ENCODE measurements at regions not wholly inside any gene's neighbourhood (a gene's known extent, or its start where the extent isn't known, plus 50 kb on each side); places are given as distances from the start of the nearest gene placed in this dataset.

GRCh38 chr5:158007336-158007735 is 148.4 kb upstream of the CLINT1 start:
- TF ChIP-seq CTCF (IDR thresholded peaks at IDR 0.05) = no peak
- no peak for TF ChIP-seq POLR2A (IDR thresholded peaks at IDR 0.05)
